GM23248 (cell line): ENCODE measurements at regions not wholly inside any gene's neighbourhood (a gene's known extent, or its start where the extent isn't known, plus 50 kb on each side); places are given as distances from the start of the nearest gene placed in this dataset.

Experiments
- EZH2 ChIP-seq: fragments of 200-600 bp; sonication (generic); IDR thresholded peaks from 2 replicates; pipeline ENCODE4 v1.6.1; 2018; ENCODE audit warnings: antibody characterized with exemption, mild to moderate bottlenecking; ENCODE audit not compliant: insufficient read depth, poor library complexity, severe bottlenecking
- EZH2phosphoT487 ChIP-seq: fragments of 200-600 bp; sonication (generic); IDR thresholded peaks from 2 replicates; pipeline ENCODE4 v1.6.1; 2018; ENCODE audit warnings: antibody characterized with exemption, moderate library complexity, mild to moderate bottlenecking, low read depth; ENCODE audit not compliant: insufficient read depth

DNA sequence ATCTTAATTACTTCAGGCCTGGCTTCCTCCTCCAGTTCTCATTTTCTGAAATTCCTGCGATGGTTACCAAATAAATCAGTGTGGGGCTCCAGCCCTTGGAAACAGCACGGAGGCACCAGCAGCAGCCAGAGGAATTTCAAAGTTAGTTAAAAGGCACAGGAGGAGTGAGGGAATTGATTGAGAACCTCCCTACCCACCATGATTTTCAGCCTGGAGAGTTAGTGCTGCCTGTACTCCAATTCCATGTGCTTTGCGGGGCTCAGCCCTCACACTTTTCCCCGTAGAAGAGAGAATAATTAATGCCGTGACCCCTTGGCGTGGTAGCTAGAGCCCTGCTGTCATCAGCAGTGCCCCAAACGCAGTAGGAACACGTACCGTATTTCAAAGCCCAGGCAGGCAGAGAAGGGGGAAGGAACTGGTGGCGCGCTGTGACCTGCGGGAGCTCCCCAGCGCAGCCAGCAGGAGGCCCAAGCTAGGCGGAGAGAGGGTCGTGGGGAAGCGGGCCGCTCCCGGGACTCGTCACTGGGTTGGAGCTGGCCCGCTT, 84.0 kb upstream of the IGFBP7 start:
- no peak for TF ChIP-seq EZH2
- no peak for TF ChIP-seq EZH2phosphoT487
